ENCODE measurements at regions not wholly inside any gene's neighbourhood (a gene's known extent, or its start where the extent isn't known, plus 50 kb on each side); places are given as distances from the start of the nearest gene placed in this dataset.
A peak's percentile ranks its signal among the peaks of the same experiment; 100 is the strongest.
"Not testable (repeated sequence)": the region's sequence is repeated elsewhere in the genome, so short reads cannot be mapped to it uniquely, and the experiment has no call there.

DNA sequence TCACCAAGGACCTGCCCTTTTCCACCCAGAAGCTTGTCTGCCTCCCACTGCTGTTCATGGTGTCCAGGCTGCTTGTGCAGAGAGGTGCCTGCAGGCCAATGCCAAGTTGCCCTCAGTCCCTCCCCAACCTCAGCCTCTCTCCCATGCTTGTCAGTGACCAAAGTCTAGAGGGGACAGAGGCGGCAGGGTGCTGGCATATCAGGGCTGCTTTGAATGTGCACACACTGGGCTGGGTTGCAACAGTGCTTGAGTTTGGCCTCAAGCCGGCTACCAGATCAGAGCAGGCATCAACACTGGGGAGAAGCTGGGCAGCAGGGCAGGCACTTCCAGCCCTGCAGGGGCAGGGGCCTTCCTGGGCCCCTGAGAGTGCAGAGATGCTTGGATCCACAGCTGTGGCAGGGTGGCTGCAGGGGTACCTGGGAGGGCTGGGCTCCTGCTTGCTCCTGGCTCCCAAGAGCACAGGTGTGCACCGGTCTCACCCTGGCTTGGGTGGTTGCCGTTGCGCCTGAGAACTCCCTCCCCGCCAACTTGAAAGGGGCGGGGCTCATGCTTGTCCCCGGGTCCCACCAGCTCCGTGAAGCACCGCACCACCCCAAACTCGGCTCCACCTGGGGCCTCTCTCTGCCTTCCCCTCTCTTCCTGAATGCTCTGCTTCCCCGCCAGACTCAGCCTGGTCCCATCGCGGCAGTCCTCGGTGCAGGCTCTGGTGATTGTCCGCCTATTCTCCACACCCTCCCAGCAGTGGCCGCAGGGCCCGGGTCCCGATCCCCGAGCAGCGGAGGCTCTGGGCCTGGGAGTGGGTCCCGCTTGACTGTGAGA, 1681.9 kb upstream of the ADGRL3 start:
- no peaks in the 10 kb centered on the region for H3K9me3 ChIP-seq (ENCODE audit: control insufficient read depth, insufficient read depth, low read length)
- H3K36me3 ChIP-seq (ENCODE audit: control insufficient read depth, insufficient read depth, low read length) = no peaks in the 10 kb centered on the region
- no peak overlapping the region for H3K9ac ChIP-seq (ENCODE audit: low read depth, low read length)
- H3K4me1 ChIP-seq (ENCODE audit: control insufficient read depth, insufficient read depth, low read length) = no peaks in the 10 kb centered on the region
- H3K4me3 ChIP-seq (ENCODE audit: low read depth, low read length) = peak overlapping the region; percentile 43
- H3K27me3 ChIP-seq (ENCODE audit: control insufficient read depth, insufficient read depth, low read length) = no peaks in the 10 kb centered on the region

DNA sequence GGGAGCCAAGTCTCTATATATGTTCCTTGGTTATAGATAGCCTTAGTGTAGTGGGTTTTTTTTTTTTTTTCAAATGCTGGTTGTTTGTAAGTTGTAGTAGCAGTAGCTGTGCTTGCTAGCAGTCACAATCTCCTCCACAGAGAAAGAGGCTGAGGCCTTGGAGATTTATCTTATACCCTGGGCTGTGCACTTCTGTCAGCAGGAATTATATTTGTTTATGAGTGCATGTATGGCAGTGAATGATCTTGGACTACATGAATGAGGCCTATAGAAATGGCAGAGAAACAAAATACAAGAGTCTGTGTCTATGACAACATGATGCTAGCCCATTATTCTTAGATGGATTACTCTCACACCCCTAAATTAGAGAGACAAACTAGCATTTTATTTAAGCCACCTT, 1674.2 kb upstream of the ADGRL3 start:
- no peak overlapping the region for H3K9ac ChIP-seq (ENCODE audit: low read depth, low read length)
- no peaks in the 10 kb centered on the region for H3K4me1 ChIP-seq (ENCODE audit: control insufficient read depth, insufficient read depth, low read length)
- no peak overlapping the region for H3K4me3 ChIP-seq (ENCODE audit: low read depth, low read length)
- H3K36me3 ChIP-seq (ENCODE audit: control insufficient read depth, insufficient read depth, low read length) = no peaks in the 10 kb centered on the region
- H3K9me3 ChIP-seq (ENCODE audit: control insufficient read depth, insufficient read depth, low read length) = no peaks in the 10 kb centered on the region
- H3K27me3 ChIP-seq (ENCODE audit: control insufficient read depth, insufficient read depth, low read length) = no peaks in the 10 kb centered on the region

DNA sequence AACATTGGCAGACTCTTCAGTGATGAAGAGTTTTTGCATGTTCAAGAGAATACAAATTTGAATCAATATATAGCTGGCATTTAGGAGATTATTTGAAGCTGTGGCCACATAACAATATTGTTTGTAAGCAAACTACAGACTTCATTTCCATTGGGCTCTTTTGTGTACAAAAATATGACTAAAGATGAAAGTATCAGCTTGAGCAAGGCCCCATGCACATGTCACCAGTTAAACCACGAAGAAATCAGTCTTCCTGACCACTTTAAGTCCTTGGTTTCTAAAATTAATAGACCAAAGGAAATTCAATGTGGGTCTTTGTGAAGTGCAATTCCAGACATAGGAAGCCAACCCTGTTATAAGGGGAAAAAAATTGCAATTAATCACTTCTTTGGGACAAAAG, 1664.6 kb upstream of the ADGRL3 start:
- H3K4me1 ChIP-seq (ENCODE audit: control insufficient read depth, insufficient read depth, low read length) = no peaks in the 10 kb centered on the region
- no peaks in the 10 kb centered on the region for H3K9me3 ChIP-seq (ENCODE audit: control insufficient read depth, insufficient read depth, low read length)
- H3K27me3 ChIP-seq (ENCODE audit: control insufficient read depth, insufficient read depth, low read length) = no peaks in the 10 kb centered on the region
- no peak overlapping the region for H3K4me3 ChIP-seq (ENCODE audit: low read depth, low read length)
- H3K36me3 ChIP-seq (ENCODE audit: control insufficient read depth, insufficient read depth, low read length) = no peaks in the 10 kb centered on the region
- no peak overlapping the region for H3K9ac ChIP-seq (ENCODE audit: low read depth, low read length)

DNA sequence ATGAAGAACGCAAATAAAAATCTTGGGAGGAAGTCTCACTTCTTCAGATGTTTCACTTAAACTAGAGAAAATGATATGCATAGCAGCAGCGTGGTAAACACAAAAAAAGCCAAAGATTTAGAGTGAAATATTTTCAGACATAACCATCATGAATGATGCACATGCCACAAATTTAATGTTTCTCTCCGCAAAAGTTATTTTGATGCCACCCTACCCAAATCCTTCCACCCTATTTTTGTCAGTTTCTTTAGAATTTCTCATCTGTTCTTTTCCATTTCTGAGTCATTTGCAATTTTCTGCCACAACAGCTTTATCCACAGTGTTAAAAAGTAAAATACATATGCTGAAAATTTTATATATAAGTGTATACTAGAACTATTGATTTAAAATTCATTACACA, 1663.7 kb upstream of the ADGRL3 start:
- no peaks in the 10 kb centered on the region for H3K4me1 ChIP-seq (ENCODE audit: control insufficient read depth, insufficient read depth, low read length)
- no peak overlapping the region for H3K4me3 ChIP-seq (ENCODE audit: low read depth, low read length)
- H3K27me3 ChIP-seq (ENCODE audit: control insufficient read depth, insufficient read depth, low read length) = no peaks in the 10 kb centered on the region
- no peak overlapping the region for H3K9ac ChIP-seq (ENCODE audit: low read depth, low read length)
- H3K9me3 ChIP-seq (ENCODE audit: control insufficient read depth, insufficient read depth, low read length) = no peaks in the 10 kb centered on the region
- no peaks in the 10 kb centered on the region for H3K36me3 ChIP-seq (ENCODE audit: control insufficient read depth, insufficient read depth, low read length)

- no peak overlapping the region for H3K9ac ChIP-seq (ENCODE audit: low read depth, low read length)
- H3K27me3 ChIP-seq (ENCODE audit: control insufficient read depth, insufficient read depth, low read length) = no peaks in the 10 kb centered on the region
- no peak overlapping the region for H3K4me3 ChIP-seq (ENCODE audit: low read depth, low read length)
- H3K36me3 ChIP-seq (ENCODE audit: control insufficient read depth, insufficient read depth, low read length) = no peaks in the 10 kb centered on the region
- H3K9me3 ChIP-seq (ENCODE audit: control insufficient read depth, insufficient read depth, low read length) = no peaks in the 10 kb centered on the region
- no peaks in the 10 kb centered on the region for H3K4me1 ChIP-seq (ENCODE audit: control insufficient read depth, insufficient read depth, low read length)
These were observed 1662.8 kb upstream of the ADGRL3 start for GRCh38 chr4:59537246-59537886.

DNA sequence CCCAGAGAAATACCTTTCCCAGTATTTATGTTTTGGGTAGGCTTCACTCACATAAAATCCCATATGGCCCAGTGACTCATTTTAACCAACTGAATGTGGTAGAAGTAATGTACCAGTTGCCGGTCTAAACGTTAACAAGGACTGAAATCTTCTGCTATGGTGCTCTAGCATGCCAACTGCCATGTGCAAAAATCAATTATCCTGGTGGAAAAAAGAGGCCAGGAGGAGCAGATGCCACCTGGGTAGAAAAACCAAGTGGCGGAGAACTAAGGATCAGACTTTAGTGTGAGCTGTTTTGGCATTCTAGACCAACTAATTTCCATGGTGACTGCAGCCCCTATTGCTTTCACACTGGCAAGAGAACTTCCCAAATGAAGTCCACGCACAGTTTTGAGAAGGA, 1660.7 kb upstream of the ADGRL3 start:
- H3K4me3 ChIP-seq (ENCODE audit: low read depth, low read length) = no peak overlapping the region
- no peaks in the 10 kb centered on the region for H3K36me3 ChIP-seq (ENCODE audit: control insufficient read depth, insufficient read depth, low read length)
- no peaks in the 10 kb centered on the region for H3K9me3 ChIP-seq (ENCODE audit: control insufficient read depth, insufficient read depth, low read length)
- no peak overlapping the region for H3K9ac ChIP-seq (ENCODE audit: low read depth, low read length)
- no peaks in the 10 kb centered on the region for H3K27me3 ChIP-seq (ENCODE audit: control insufficient read depth, insufficient read depth, low read length)
- no peaks in the 10 kb centered on the region for H3K4me1 ChIP-seq (ENCODE audit: control insufficient read depth, insufficient read depth, low read length)

GRCh38 chr4:59540311-59540710, 1659.8 kb upstream of the ADGRL3 start:
- Histone ChIP-seq H3K9me3 (ENCODE audit: control insufficient read depth, insufficient read depth, low read length) (no peaks in the 10 kb centered on the region), H3K27me3 (ENCODE audit: control insufficient read depth, insufficient read depth, low read length) (no peaks in the 10 kb centered on the region), H3K36me3 (ENCODE audit: control insufficient read depth, insufficient read depth, low read length) (no peaks in the 10 kb centered on the region), H3K4me3 (ENCODE audit: low read depth, low read length) (no peak overlapping the region), H3K4me1 (ENCODE audit: control insufficient read depth, insufficient read depth, low read length) (no peaks in the 10 kb centered on the region), H3K9ac (ENCODE audit: low read depth, low read length) (no peak overlapping the region)

GRCh38 chr4:59553063-59553720, 1646.9 kb upstream of the ADGRL3 start:
- no peak overlapping the region for H3K9ac ChIP-seq (ENCODE audit: low read depth, low read length)
- no peaks in the 10 kb centered on the region for H3K27me3 ChIP-seq (ENCODE audit: control insufficient read depth, insufficient read depth, low read length)
- H3K9me3 ChIP-seq (ENCODE audit: control insufficient read depth, insufficient read depth, low read length) = no peaks in the 10 kb centered on the region
- H3K4me1 ChIP-seq (ENCODE audit: control insufficient read depth, insufficient read depth, low read length) = no peaks in the 10 kb centered on the region
- H3K36me3 ChIP-seq (ENCODE audit: control insufficient read depth, insufficient read depth, low read length) = no peaks in the 10 kb centered on the region
- no peak overlapping the region for H3K4me3 ChIP-seq (ENCODE audit: low read depth, low read length)

DNA sequence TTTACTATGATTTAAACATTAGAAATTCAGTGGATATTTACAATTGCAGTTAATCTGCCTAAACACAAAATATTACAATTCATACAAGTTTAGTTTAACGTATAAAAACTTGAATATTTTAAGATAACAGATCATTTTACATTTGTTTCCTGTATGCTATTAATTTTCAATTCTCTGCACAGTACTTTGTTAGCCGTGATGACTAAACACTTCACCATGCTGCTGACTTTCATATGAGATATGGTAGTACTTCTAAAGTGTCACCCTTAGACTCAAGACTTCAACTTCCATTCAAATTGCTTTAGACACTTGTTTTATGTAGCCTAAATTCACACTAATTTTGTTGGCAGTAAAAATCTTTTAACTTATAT, 1646.4 kb upstream of the ADGRL3 start:
- no peaks in the 10 kb centered on the region for H3K36me3 ChIP-seq (ENCODE audit: control insufficient read depth, insufficient read depth, low read length)
- no peaks in the 10 kb centered on the region for H3K9me3 ChIP-seq (ENCODE audit: control insufficient read depth, insufficient read depth, low read length)
- H3K9ac ChIP-seq (ENCODE audit: low read depth, low read length) = no peak overlapping the region
- no peaks in the 10 kb centered on the region for H3K27me3 ChIP-seq (ENCODE audit: control insufficient read depth, insufficient read depth, low read length)
- no peak overlapping the region for H3K4me3 ChIP-seq (ENCODE audit: low read depth, low read length)
- no peaks in the 10 kb centered on the region for H3K4me1 ChIP-seq (ENCODE audit: control insufficient read depth, insufficient read depth, low read length)

DNA sequence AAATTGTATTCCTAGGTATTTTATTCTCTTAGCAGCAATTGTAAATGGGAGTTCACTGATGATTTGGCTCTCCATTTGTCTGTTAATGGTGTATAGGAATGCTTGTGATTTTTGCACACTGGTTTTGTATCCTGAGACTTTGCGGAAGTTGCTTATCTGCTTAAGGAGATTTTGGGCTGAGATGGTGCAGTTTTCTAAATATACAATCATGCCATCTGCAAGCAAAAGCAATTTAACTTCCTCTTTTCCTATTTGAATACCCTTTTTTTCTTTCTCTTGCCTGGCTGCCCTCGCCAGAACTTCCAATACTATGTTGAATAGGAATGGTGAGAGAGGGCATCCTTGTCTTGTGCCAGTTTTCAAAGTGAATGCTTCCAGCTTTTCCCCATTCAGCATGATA, 1643.9 kb upstream of the ADGRL3 start:
- not testable (repeated sequence) for H3K4me3 ChIP-seq (ENCODE audit: low read depth, low read length); H3K36me3 ChIP-seq (ENCODE audit: control insufficient read depth, insufficient read depth, low read length); H3K9me3 ChIP-seq (ENCODE audit: control insufficient read depth, insufficient read depth, low read length); H3K4me1 ChIP-seq (ENCODE audit: control insufficient read depth, insufficient read depth, low read length); H3K27me3 ChIP-seq (ENCODE audit: control insufficient read depth, insufficient read depth, low read length); H3K9ac ChIP-seq (ENCODE audit: low read depth, low read length)

- not testable (repeated sequence) for H3K9ac ChIP-seq (ENCODE audit: low read depth, low read length); H3K36me3 ChIP-seq (ENCODE audit: control insufficient read depth, insufficient read depth, low read length); H3K4me3 ChIP-seq (ENCODE audit: low read depth, low read length); H3K27me3 ChIP-seq (ENCODE audit: control insufficient read depth, insufficient read depth, low read length); H3K9me3 ChIP-seq (ENCODE audit: control insufficient read depth, insufficient read depth, low read length); H3K4me1 ChIP-seq (ENCODE audit: control insufficient read depth, insufficient read depth, low read length)
These were observed 1639.9 kb upstream of the ADGRL3 start for GRCh38 chr4:59560141-59560648.

DNA sequence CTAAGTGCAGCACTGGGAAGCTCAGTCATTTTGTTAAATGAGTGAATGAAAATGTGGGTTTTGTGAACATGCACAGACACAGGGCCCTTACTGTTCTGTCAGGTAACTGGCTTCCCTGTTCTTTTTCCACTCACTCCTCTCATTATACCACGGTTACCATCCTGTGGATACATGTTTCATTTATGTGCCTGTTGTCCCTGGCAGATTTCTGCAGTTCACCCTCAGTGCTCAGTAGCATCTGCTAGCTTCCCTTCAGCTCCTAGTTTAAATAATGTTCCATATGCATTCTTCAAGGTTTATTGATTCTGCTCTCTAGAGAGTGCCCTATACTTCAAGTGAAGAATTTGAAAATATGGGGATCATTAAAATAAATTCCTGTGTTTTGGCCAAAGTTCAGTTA, 1634.3 kb upstream of the ADGRL3 start:
- no peak overlapping the region for H3K9ac ChIP-seq (ENCODE audit: low read depth, low read length)
- no peaks in the 10 kb centered on the region for H3K4me1 ChIP-seq (ENCODE audit: control insufficient read depth, insufficient read depth, low read length)
- no peaks in the 10 kb centered on the region for H3K27me3 ChIP-seq (ENCODE audit: control insufficient read depth, insufficient read depth, low read length)
- H3K9me3 ChIP-seq (ENCODE audit: control insufficient read depth, insufficient read depth, low read length) = no peaks in the 10 kb centered on the region
- no peaks in the 10 kb centered on the region for H3K36me3 ChIP-seq (ENCODE audit: control insufficient read depth, insufficient read depth, low read length)
- H3K4me3 ChIP-seq (ENCODE audit: low read depth, low read length) = no peak overlapping the region

Data from iPS-15b (cell line).